A549 (cell line): ENCODE measurements at regions not wholly inside any gene's neighbourhood (a gene's known extent, or its start where the extent isn't known, plus 50 kb on each side); places are given as distances from the start of the nearest gene placed in this dataset.

ENCODE experiments used
- ATAC-seq, 2 experiments: fragments of 200-7000 bp in 1 of 2; fragments of >200 bp in 1 of 2; cut with Nextera tagmentation in 1 of 2; cut with Tn5 transposase in 1 of 2; 3 replicates each; pipeline versions ENCODE4 v1.8.0 to v1.9.1; 2018 to 2020; ENCODE audit warnings: mild to moderate bottlenecking in 1 of 2, moderate library complexity in 1 of 2
- CTCF ChIA-PET: fragments of 300-600 bp; sonication (Branson Sonifier 250); formaldehyde crosslinking; extraction: SDS; loops from one replicate; lab custom pipeline; 2021; ENCODE audit warnings: antibody characterized with exemption, inconsistent platforms; lab: Yijun Ruan, JAX
- POLR2A ChIA-PET: fragments of 350-600 bp; formaldehyde crosslinking; extraction: SDS; loops from one replicate; lab custom pipeline; 2021; ENCODE audit warnings: antibody characterized with exemption, inconsistent platforms; lab: Yijun Ruan, JAX
- DNase-seq, 2 experiments: peaks; one replicate each; pipeline versions ENCODE4 v3.0.0 to v3.0.0-alpha.2; 2011 to 2016; ENCODE audit warnings: low read depth in 1 of 2, low spot score in 1 of 2
- FAIRE-seq: peaks from 2 replicates; lab custom pipeline; 2011; peaks lifted over from hg19 to GRCh38; lab: Jason Lieb, UNC
- H3K27ac ChIP-seq, 2 experiments: fragments of >200 bp; sonication (Bioruptor Twin); formaldehyde crosslinking; 3 replicates each; pipeline ENCODE4 v1.5.1; 2016 to 2017
- H3K4me1 ChIP-seq: fragments of >200 bp; sonication (Bioruptor Twin); formaldehyde crosslinking; 3 replicates; pipeline ENCODE4 v1.6.1; 2016
- H3K4me2 ChIP-seq: fragments of >200 bp; sonication (Bioruptor Twin); formaldehyde crosslinking; 3 replicates; pipeline ENCODE4 v1.6.1; 2016
- H3K4me3 ChIP-seq: fragments of >200 bp; sonication (Bioruptor Twin); formaldehyde crosslinking; 3 replicates; pipeline ENCODE4 v1.5.1; 2016
- H3K9me3 ChIP-seq: fragments of >200 bp; sonication (Bioruptor Twin); formaldehyde crosslinking; 3 replicates; pipeline ENCODE4 v1.6.1; 2016
- BCL3 ChIP-seq: fragments of >200 bp; sonication (Bioruptor Twin); formaldehyde crosslinking; IDR thresholded peaks from 3 replicates; pipeline ENCODE4 v1.6.1; 2016
- CTCF ChIP-seq: fragments of >200 bp; sonication (Bioruptor Twin); formaldehyde crosslinking; IDR thresholded peaks from 3 replicates; pipeline ENCODE4 v1.5.1; 2016
- E2F6 ChIP-seq: IDR thresholded peaks from 2 replicates; pipeline ENCODE4 v1.6.1; 2012; ENCODE audit warnings: low read depth, borderline replicate concordance
- EHF ChIP-seq: fragments of 250-450 bp; sonication (Bioruptor Pico); IDR thresholded peaks from 2 replicates; pipeline ENCODE4 v1.5.0; 2020; ENCODE audit warnings: mild to moderate bottlenecking
- EHMT2 ChIP-seq: fragments of 200-600 bp; sonication (generic); IDR thresholded peaks from 2 replicates; pipeline ENCODE4 v1.6.1; 2016; ENCODE audit warnings: antibody characterized with exemption, low read depth, mild to moderate bottlenecking, moderate library complexity
- FOSB ChIP-seq: fragments of 250-450 bp; sonication (Bioruptor Pico); IDR thresholded peaks from 2 replicates; pipeline ENCODE4 v1.5.0; 2020; ENCODE audit warnings: mild to moderate bottlenecking, moderate library complexity
- FOSL2 ChIP-seq, 2 experiments: fragments of 450-650 bp in 1 of 2; fragments of >200 bp in 1 of 2; sonication (Bioruptor Twin) in 1 of 2; formaldehyde crosslinking; IDR thresholded peaks; 2 replicates each; pipeline versions ENCODE4 v1.5.0 to v1.6.1; 2016 to 2020; ENCODE audit warnings: mild to moderate bottlenecking in 1 of 2, moderate library complexity in 1 of 2
- FOXS1 ChIP-seq: fragments of 250-450 bp; sonication (Bioruptor Pico); IDR thresholded peaks from 2 replicates; pipeline ENCODE4 v1.5.0; 2020; ENCODE audit warnings: mild to moderate bottlenecking, moderate library complexity
- HMGXB4 ChIP-seq: fragments of 250-450 bp; sonication (Bioruptor Pico); IDR thresholded peaks from 2 replicates; pipeline ENCODE4 v1.5.0; 2021; ENCODE audit warnings: mild to moderate bottlenecking, moderate library complexity, borderline replicate concordance
- HOXB13 ChIP-seq: fragments of 250-450 bp; sonication (Bioruptor Pico); IDR thresholded peaks from 2 replicates; pipeline ENCODE4 v1.5.0; 2020; ENCODE audit warnings: low read depth, mild to moderate bottlenecking, moderate library complexity
- MAZ ChIP-seq: fragments of 150-350 bp; IDR thresholded peaks from 2 replicates; pipeline ENCODE4 v1.6.1; 2014; ENCODE audit warnings: antibody characterized with exemption, low read depth, low read length, borderline replicate concordance
- MYC ChIP-seq: IDR thresholded peaks from 2 replicates; pipeline ENCODE4 v1.6.1; 2012; ENCODE audit warnings: mild to moderate bottlenecking, inconsistent platforms, low read length, improper control_type of control experiment, borderline replicate concordance
- NR3C1 ChIP-seq: fragments of >200 bp; sonication (Bioruptor Twin); formaldehyde crosslinking; IDR thresholded peaks from 3 replicates; pipeline ENCODE4 v1.6.1; 2017
- PBX3 ChIP-seq: IDR thresholded peaks from 2 replicates; pipeline ENCODE4 v1.6.1; 2012
- RFX5 ChIP-seq: fragments of 450-650 bp; IDR thresholded peaks from 2 replicates; pipeline ENCODE4 v1.7.1; 2014; ENCODE audit warnings: antibody characterized with exemption, mild to moderate bottlenecking, moderate library complexity
- RNF2 ChIP-seq: fragments of 200-600 bp; sonication (generic); IDR thresholded peaks from 2 replicates; pipeline ENCODE4 v1.6.1; 2016; ENCODE audit warnings: low read depth, mild to moderate bottlenecking, antibody characterized with exemption, moderate library complexity, borderline replicate concordance
- TFCP2L1 ChIP-seq: fragments of 250-450 bp; sonication (Bioruptor Pico); IDR thresholded peaks from 2 replicates; pipeline ENCODE4 v1.5.0; 2021; ENCODE audit warnings: mild to moderate bottlenecking
- TP53 ChIP-seq: fragments of 250-450 bp; sonication (Bioruptor Pico); IDR thresholded peaks from 2 replicates; pipeline ENCODE4 v1.5.0; 2021; ENCODE audit warnings: mild to moderate bottlenecking, moderate library complexity
- USF2 ChIP-seq: fragments of 450-650 bp; IDR thresholded peaks from 2 replicates; pipeline ENCODE4 v1.6.1; 2014; ENCODE audit warnings: antibody characterized with exemption
- ZC3H11A ChIP-seq: fragments of 450-650 bp; IDR thresholded peaks from 2 replicates; pipeline ENCODE4 v1.6.1; 2014; ENCODE audit warnings: antibody characterized with exemption, mild to moderate bottlenecking
- WGBS: methylation state at CpG from one replicate; pipeline ENCODE4 v1.1.6; 2017; ENCODE audit errors: missing lambda C conversion rate; 5-methylcytosine and 5-hydroxymethylcytosine counted together

GRCh38 chr1:172766462-172766861 lies 107.6 kb downstream of the FASLG start (continued):
- no peak for TF ChIP-seq CTCF
- no peak for TF ChIP-seq FOSB (CRISPR knock-in tag)

- POLR2A ChIA-PET: no interaction called here
- no peak for DNase-seq
- H3K4me3 ChIP-seq: no peak overlapping the region
- CTCF ChIA-PET: interaction anchor here (1.1 kb wide), 1 partner anchor 27 kb away, joined by 4 read pairs; no protein-coding TSS in a partner anchor
- no peak overlapping the region for H3K27ac ChIP-seq
- ATAC-seq: no peak
- TF ChIP-seq RNF2 (no peak), TFCP2L1 (CRISPR knock-in tag) (no peak), RFX5 (no peak)
- H3K4me1 ChIP-seq: no peaks in the 10 kb centered on the region
- WGBS: 0% methylated on average over 1 of the region's 1 CpG
- H3K9me3 ChIP-seq: no peaks in the 10 kb centered on the region
- no peak for FAIRE-seq
- no peak overlapping the region for H3K4me2 ChIP-seq
Measured at GRCh38 chr1:172770071-172770470, 111.2 kb downstream of the FASLG start.

GRCh38 chr1:172774561-172774960 lies 115.7 kb downstream of the FASLG start:
- no peak overlapping the region for H3K4me3 ChIP-seq
- no peak for DNase-seq
- no peaks in the 10 kb centered on the region for H3K9me3 ChIP-seq
- TF ChIP-seq TP53 (CRISPR knock-in tag): no peak
- TF ChIP-seq ZC3H11A: no peak
- no peak for TF ChIP-seq HMGXB4
- TF ChIP-seq BCL3: no peak
- no peak for TF ChIP-seq HOXB13 (CRISPR knock-in tag)
- no peak for TF ChIP-seq USF2
- no peak for TF ChIP-seq RFX5
- no peak for TF ChIP-seq CTCF
- no peak for TF ChIP-seq NR3C1
- no peak for TF ChIP-seq FOSL2 (IDR thresholded peaks at IDR 0.05)
- TF ChIP-seq FOSL2 (CRISPR knock-in tag; IDR thresholded peaks at IDR 0.05): no peak
- no peak for TF ChIP-seq PBX3
- no peak for TF ChIP-seq EHF (CRISPR knock-in tag)
- TF ChIP-seq MAZ: no peak
- TF ChIP-seq EHMT2: no peak
- no peak for TF ChIP-seq E2F6
- no peak for TF ChIP-seq FOXS1
- TF ChIP-seq MYC: no peak
- no peak for ATAC-seq
- WGBS: 66% methylated on average over 3 of the region's 3 CpGs
- no peak for FAIRE-seq
- H3K27ac ChIP-seq: no peak overlapping the region
- no peak overlapping the region for H3K4me2 ChIP-seq
- no peaks in the 10 kb centered on the region for H3K4me1 ChIP-seq
- ChIA-PET POLR2A (no interaction called here), CTCF (interaction anchor here (0.8 to 1.5 kb wide), 2 partner anchors 9 to 415 kb away, joined by 3 to 5 read pairs; no protein-coding TSS in a partner anchor)
